NCI-H2107 treated with DMSO at 0.1 percent for 48 hours (cell line): ENCODE measurements at regions not wholly inside any gene's neighbourhood (a gene's known extent, or its start where the extent isn't known, plus 50 kb on each side); places are given as distances from the start of the nearest gene placed in this dataset.

Experiments used
- DNase-seq: peaks from one replicate; lab custom pipeline; 2025; ENCODE audit not compliant: unreplicated experiment; lab: John Stamatoyannopoulos, UW

GRCh38 chr12:90015228-90015627 is 306.6 kb upstream of the ATP2B1 start:
- DNase-seq, result no peak

- DNase-seq, result no peak
Measured at GRCh38 chr12:90013409-90013808, 304.8 kb upstream of the ATP2B1 start.

DNA sequence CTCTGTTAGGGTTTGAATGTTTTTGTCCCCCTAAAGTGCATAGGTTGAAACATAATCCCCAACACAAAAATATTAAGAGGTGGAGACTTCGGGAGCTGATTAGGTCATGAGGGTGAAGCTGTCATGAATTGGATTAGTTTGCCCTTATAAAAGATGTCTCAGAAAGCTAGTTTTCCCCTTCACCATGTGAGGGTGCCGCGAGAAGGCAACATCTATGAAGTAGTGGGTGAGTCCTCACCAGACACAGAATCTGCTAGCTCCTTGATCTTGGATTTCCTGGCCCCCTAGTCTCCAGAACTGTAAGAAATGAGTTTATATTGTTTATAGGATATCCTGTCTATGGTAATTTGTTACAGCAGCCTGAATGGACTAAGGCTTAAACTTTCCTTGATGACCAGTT is 301.5 kb upstream of the ATP2B1 start:
- DNase-seq, result no peak

GRCh38 chr12:90008277-90008676 is 299.6 kb upstream of the ATP2B1 start:
- no peak for DNase-seq

DNA sequence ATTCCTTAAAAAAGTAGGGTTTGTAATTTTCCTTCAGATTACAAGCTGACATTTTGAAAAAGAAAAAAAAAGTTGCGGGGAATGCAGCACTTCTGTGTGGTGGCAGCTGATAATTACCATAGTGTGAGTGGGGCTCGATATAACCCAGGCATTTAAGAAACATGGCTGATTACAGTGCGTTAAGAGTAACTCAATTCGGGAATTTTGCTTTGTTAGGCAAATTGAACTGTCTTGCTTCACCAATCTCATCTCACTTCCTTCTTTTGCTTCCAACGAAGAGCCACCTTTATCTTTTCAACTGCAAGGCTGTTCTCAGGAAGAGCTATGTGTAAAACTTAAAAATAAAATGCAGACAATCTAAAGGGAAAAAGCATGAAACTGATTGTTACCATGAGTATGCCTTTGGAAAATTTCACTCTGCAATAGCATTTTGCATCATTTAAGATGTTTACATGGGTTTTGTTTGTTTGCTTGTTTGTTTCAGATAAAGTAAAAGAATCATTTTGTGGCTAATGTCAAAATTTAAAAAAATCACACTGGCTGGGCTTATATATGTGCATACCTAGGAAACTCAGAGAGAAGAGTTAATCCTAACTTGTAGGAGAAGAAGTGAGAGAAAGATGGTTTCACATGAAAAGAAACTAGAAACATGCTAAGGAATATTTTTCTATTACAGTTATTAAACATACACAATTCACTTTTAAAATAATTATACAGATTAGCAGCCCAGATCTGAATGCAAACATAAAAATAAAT is 295.9 kb upstream of the ATP2B1 start:
- no peak for DNase-seq

DNA sequence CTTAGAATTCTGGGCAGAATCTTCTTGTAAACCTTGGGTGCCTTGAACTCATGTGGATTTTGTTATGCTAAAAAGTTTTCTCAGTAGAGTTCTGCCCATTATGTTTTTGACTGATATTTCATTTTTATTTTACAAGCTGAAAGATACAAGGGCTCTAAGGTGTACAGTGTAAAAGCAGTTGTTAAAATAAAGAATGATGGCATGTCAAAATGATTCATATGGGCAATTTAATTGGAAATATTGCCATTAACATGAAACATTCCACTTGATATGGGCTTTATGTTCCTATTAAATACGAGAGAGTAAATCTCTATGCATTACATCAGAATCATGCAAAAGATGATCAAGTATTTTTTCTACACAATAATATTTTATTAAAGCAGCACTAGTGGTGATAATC is 295.1 kb upstream of the ATP2B1 start:
- DNase-seq, result no peak

DNA sequence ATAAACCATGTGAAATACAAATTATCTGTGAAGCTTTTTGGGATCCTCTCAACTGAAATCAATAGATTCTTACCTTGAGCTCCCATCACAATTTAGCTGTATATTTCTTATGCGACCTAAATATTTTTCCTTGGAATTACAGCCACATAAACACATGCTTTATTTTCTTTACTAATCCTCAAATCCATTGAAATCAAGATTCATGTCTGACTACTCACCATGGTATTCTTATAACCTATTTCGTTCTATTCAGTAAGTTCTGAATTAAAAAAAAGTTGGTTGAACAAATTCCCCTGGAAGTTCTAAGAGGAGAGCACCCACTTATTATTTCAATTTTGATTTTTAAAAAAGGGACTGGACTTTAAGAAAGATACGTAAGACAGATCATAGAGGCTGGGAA is 292.1 kb upstream of the ATP2B1 start:
- DNase-seq, result no peak

DNA sequence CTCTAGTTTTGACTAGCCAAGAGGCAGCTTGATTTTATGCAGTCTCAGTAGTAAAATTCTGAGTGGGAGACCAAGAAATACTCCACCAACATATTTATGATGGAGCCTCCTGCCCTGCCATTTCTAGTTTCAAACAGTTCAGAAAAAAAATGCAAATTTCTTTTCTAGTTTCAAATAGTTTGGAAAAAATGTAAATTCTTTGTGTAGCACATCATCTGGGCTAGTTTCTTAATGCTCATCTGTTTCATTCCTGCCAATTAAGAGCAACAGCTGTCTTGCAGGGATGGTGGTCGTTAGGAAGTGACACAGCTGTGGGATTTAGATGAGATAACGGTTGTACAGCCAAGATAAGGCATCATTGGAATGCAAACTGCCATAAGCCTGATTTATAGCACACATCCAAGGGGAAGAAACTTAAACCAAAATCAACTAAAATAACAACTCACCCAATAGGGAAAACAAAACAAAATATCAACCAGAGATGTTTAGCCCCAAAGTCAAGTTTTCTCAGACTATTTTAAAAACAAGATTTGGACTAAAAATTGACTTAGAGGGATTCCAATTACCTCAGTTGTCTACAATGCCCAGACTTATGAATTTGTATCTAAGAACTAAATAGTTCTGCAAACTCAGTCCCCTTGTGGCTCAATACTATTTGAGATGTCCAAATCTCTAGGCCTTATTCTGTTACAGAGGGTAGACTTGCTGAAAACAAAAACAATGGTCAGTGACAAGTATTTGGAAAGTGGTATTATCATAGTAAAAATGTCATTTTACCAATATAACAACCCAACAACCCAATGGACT is 291.3 kb upstream of the ATP2B1 start:
- DNase-seq, result no peak

DNA sequence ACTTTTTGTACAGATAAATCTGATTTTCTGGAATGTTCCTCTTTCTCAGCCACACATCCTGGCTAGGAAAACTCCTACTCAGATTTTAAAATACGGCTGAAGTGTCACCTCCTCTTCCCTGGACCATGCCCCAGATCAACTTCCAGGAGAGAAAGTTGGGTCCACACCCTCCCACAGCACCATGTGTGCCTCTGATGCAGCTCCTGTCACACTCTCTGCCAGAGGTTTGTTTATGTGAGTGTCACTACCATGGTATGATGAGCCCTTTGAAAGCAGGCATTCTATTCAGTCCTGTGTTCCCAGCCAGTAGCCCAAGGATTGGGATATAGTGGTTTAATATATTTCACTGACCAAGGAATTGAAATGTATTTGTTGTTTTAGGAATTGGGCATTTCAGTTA is 287.2 kb upstream of the ATP2B1 start:
- DNase-seq, result no peak

DNA sequence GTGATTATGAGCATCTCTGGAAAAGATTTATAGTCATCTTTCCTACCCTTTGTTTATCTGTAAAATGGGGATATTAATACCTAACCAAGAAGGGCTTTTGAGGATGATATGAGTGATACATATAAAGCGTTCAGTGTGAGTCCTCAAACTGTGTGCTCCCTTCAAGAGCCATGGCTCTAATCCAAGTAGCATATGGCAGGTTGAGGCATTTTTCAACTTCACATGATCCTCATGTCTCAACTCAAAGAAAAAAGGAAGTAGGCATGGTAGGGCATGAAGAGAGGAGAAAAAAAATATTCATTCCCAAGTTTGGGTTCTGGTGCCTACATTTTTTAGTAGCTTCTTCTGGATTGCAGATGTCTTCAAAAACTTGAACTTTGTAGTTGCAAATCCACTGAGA is 286.3 kb upstream of the ATP2B1 start:
- no peak for DNase-seq

DNA sequence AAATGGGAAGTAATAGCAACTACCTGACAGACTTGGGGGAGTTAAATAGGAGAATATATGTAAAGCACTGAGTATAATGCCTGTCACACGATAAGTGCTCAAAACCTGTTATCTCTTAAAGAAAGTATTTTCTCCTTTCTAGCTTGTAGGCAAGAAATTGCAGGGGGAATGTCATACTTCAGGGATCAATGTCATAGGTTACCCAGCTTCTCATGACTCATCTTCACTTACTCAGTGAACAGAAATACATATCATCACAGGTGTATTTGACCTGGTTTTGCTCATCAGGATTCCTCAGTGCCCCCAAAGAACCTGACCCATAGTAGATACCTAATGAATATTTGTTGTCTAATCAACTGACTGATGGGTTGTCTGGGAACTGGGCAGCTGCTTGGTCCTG is 285.0 kb upstream of the ATP2B1 start:
- DNase-seq, result no peak

GRCh38 chr12:89992668-89993451 is 284.2 kb upstream of the ATP2B1 start:
- no peak for DNase-seq

- no peak for DNase-seq
Measured at GRCh38 chr12:89991807-89992590, 283.4 kb upstream of the ATP2B1 start.

DNA sequence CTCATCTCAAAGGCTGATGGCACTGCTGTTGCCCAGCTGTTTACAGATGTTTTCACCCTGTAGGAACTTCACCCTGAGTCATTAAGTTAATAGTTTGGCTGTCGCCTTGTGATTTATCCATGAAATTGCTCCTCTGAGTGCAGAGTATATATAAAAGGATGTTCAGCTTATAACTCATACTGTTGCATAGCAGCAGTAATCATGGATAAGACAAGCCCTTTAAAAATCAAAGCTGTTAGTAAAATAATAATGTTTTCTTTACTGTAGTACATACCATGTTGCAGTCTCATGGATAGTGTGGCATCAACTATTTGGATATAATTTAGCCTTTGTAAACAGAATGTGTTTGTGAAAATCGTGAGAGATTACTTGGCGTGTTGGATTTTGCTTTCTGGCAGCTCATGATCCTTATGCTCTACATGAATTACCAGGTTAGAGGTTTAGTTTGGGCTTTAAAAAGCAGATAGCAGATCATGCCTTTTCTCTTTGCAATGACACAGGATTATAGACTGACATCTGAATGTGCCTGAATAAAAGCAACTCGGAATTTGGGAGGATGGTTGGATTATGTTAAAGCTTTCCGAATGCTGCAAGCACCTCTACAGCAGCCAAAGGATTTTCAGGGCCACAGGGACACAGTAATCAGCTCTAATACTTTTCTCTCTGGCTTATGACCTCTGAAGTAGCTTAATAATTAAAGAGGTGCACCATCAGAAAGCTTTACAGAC is 279.7 kb upstream of the ATP2B1 start:
- DNase-seq, result no peak

GRCh38 chr12:89985935-89986334 is 277.3 kb upstream of the ATP2B1 start:
- no peak for DNase-seq

GRCh38 chr12:89984846-89985245 is 276.2 kb upstream of the ATP2B1 start:
- DNase-seq, result no peak

- DNase-seq, result no peak
Measured at GRCh38 chr12:89983622-89984021, 275.0 kb upstream of the ATP2B1 start.

DNA sequence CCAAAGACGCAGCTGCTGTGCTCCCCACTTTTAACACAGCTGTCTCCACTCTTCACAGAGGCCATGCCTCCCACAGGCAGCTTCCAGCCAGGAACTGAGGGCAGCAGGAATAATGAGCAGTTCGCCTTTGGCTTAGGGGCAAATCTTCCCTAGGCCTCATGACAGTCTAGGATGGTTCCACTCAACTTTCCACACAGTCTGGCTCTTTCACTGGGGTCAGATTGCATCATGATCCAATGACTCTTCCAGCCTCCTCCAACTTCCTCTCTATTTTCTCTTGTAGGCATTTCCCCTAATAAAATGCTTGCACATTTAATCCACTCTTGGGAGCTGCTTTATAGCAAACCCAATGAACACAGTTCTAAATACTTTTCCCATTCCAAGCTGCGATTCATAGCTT is 271.6 kb upstream of the ATP2B1 start:
- no peak for DNase-seq

DNA sequence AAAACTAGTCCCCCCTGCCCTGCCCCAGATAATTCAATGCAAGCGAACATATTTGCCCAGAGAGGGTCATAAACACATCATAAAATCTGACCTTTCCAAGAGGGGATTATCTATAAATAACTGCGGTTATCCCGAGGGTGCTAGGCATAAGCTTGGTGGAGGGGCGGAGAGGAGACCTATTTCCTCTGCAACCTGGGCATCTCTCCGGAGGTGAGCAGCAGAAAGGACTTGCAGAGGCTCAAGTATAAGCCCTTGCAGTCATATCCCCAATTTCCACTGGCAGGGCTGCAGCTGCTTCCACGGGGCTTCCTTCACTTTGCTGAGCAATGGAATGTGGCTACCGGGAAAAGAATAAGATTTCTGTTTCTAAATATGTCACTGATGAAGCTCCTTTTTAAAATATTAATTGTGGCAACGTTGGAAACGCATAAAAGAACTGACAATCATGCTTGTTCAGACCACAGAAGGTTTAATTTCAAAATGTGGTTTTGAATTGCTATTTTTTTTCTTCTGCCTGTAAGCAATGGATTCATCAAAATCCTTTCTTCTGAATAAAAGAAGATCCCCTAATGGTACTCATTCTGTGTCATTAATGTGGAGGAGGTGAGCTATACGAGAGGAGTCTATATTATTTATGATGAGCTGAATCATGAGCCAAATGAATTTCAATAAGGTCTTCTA is 268.9 kb upstream of the ATP2B1 start:
- no peak for DNase-seq

GRCh38 chr12:89976866-89977265 is 268.2 kb upstream of the ATP2B1 start:
- DNase-seq, result no peak
